GM12875 (cell line): ENCODE measurements at regions not wholly inside any gene's neighbourhood (a gene's known extent, or its start where the extent isn't known, plus 50 kb on each side); places are given as distances from the start of the nearest gene placed in this dataset.

Experiments used
- H3K4me3 ChIP-seq: one replicate; pipeline ENCODE4 v1.5.1; 2011; ENCODE audit warnings: low read depth, low read length, control low read depth
- TF ChIP-seq, protein P1 (sequence below): IDR thresholded peaks from 2 replicates; pipeline ENCODE4 v1.5.1; 2011; ENCODE audit warnings: low read depth, mild to moderate bottlenecking, control low read depth, inconsistent platforms, low read length, moderate library complexity, borderline replicate concordance; ENCODE audit not compliant: insufficient read depth

DNA sequence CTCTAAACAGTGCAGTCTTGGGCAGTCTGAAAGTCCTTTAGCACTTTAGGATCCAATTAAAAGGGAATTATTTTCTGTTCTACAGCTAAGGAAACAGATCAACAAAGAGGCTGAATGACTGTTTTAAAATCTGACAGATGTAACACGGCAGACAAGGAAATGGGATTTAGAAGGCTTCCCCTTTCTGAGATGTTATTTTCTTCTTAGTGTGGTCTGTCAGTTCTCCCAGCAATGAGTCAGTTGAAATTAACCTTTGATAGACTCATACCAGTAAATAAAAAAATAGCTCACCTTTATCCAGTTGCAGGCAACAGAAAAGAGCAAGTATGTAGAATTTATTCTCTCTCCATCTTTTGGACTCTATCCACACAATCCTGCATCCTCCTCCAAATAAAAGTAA lies 98.1 kb downstream of the NEDD1 start:
- no peak overlapping the region for H3K4me3 ChIP-seq
- TF ChIP-seq, protein P1, sequence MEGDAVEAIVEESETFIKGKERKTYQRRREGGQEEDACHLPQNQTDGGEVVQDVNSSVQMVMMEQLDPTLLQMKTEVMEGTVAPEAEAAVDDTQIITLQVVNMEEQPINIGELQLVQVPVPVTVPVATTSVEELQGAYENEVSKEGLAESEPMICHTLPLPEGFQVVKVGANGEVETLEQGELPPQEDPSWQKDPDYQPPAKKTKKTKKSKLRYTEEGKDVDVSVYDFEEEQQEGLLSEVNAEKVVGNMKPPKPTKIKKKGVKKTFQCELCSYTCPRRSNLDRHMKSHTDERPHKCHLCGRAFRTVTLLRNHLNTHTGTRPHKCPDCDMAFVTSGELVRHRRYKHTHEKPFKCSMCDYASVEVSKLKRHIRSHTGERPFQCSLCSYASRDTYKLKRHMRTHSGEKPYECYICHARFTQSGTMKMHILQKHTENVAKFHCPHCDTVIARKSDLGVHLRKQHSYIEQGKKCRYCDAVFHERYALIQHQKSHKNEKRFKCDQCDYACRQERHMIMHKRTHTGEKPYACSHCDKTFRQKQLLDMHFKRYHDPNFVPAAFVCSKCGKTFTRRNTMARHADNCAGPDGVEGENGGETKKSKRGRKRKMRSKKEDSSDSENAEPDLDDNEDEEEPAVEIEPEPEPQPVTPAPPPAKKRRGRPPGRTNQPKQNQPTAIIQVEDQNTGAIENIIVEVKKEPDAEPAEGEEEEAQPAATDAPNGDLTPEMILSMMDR, result no peak

DNA sequence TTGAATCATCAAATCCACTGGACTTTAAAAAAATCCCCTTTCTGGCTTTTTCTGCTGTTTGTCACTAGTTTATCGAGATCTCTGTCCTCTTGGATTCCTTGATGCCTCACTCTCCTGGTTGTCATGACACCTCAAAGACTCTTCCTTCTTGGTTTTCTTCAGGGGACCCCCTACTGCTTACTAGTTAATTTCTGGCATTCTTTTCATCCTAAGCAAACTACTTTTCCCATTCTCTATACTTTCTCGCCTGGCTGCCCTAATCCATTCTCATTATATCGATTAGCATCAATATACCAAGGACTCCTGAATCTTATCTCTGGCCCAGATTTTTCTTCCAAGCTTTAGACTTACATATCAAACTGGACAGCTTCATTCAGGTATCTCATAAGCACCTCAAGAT lies 98.6 kb downstream of the NEDD1 start:
- TF ChIP-seq, protein P1, result no peak
- H3K4me3 ChIP-seq, result no peak overlapping the region

DNA sequence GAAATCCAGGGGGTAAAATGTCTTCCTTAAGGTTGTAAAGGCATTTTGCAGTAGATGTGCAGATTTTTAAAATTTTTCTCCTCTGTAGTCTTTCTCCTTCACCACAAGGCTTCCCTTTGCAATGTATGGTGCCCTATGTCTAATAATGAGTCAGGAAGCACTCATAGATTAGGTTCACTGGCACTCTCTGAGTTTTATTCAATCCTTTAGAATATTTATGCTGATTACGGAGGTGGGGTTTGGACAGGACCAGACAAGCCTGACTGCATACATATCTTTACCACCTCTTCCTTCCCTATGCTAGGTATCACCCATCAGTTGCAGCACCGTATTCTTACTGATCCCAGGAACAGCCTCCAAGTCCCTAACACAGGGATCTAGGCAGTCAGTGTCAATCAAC lies 99.5 kb downstream of the NEDD1 start:
- no peak overlapping the region for H3K4me3 ChIP-seq
- TF ChIP-seq, protein P1, result no peak

DNA sequence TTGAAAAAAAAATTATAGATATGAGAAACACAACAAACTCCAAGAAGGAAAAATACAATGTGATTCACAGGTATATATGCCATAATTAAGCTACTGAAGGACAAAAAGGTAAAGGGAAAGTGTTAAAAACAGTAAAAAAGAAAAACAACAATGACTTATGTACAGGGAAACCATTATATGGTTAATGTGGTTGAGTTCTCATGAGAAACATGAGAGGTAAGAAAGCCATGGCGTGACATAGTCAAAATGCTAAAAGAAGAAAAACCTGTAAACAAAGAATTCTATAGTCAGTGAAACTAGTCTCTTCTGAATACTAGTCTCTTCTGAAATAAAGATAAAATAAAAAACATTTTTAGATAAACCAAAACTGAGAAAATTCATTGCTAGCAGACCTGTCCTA lies 109.1 kb downstream of the NEDD1 start:
- TF ChIP-seq, protein P1, result no peak
- no peak overlapping the region for H3K4me3 ChIP-seq

DNA sequence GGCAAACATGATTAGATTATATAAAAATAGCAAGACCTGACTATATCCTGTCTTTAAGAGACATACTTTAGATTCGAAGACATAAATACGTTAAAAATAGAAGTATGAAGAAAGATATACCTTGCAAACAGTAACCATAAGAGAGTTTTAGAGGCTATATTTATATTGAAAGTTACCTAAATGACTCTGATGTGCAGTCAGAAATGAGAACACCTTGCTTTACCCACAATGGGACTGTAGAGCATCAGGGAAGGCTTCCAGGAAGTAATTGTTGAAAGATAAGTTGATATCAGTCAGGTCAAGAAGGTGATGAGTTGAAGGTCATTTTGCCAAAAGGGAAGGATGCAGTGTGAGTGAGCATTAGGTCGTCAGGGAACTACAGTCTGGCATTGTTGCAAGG lies 110.2 kb downstream of the NEDD1 start:
- no peak overlapping the region for H3K4me3 ChIP-seq
- TF ChIP-seq, protein P1, result no peak

DNA sequence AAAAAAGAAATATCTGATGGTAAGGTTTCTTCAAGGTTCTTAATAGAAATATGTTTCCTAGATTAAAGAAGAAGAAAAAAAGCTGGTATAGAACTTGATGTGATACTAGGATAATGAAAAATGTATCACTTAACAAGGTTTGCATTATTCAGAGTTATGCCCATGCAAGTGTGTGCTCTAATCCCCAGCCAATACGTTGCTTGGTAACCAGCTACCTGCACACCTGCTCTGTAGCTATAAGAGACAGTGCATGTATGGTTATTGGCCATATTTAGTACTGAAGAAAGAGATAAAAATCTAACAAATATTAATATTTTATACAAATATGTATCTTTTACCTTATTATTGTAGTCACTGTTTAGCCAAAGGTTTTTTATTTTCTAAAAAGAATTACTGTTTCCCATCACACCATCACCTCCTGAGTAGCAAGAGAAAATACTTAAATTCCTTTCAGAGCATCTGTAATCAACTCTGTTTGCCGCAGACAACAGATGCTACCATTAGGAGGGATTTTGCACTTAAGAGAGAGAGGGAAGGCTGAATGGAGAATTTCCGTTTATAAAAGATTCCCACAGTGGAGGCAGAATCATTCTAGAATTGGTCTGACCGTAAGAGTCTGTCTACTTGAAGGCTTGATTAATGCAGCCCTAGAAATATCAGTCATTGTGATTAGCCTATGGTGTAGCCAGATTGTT lies 115.6 kb downstream of the NEDD1 start:
- TF ChIP-seq, protein P1, result no peak
- H3K4me3 ChIP-seq, result no peak overlapping the region

DNA sequence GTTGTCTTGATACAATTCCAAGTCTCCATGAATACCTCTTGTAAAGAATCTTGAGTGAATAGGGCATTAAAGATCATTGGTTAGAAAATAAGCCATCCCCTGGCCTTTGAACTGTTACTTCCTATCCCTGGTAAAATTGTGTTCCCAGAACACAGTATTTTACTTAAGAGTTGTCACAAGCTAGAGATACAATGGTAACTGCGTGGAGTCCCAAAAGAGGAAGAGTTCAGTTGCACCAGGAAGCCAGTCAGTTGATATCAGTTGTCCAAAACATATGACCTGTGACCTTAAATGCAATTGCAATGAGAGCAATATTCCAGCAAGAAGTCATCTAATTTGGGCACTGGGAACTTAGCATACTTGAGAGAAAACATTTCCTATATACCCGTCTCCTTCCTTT lies 117.3 kb downstream of the NEDD1 start:
- TF ChIP-seq, protein P1, result no peak
- no peak overlapping the region for H3K4me3 ChIP-seq
